ENCODE measurements at regions not wholly inside any gene's neighbourhood (a gene's known extent, or its start where the extent isn't known, plus 50 kb on each side); places are given as distances from the start of the nearest gene placed in this dataset.

DNA sequence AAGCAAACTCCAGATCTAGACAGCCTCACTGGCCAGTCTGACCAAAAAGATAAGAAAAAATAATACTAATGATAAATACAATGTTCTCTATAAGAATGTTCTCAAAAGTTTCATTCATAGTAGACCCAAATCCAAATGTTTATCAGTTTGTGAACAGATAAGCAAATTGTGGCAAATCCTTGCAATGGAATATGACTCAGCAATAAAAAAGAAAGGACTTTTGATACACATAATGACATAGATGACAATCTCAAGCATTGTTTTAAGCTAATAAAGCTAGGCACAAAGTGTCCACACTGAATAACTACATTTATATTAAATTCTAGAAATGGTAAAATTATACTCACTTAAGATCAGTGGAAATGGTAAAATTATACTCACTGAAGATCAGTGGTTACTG lies 195.4 kb upstream of the TYRP1 start:
- intact Hi-C loops (cut with DNase I), result no loop called here
- no peak for DNase-seq (ENCODE audit: low spot score)

- DNase-seq (ENCODE audit: low spot score), result no peak
- intact Hi-C loops (cut with DNase I), result no loop called here
Measured at GRCh38 chr9:12502520-12502919, 190.7 kb upstream of the TYRP1 start.

DNA sequence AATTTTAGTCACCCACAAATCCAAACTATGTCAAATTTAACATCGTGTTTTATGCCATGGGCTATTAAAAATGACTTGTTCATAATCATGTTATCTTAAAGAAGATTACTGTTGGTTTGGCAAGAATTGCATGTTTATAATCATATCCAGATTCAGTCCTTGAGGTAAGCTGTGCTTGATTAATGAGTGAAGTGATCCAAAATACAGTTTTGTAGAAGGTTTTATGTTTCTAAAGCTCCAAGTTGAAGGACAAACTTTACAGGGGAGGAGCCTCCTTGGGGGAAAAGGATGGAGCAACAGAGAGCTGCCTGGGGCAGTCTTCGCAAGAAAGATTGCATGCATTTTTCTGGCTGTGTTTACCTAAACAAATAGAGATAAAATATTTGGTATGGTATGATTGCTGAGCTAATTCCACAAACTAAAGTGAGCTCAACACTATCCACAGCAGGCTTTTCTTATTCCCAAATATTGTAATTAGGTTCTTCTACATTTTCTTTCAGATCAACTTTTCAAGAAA lies 189.5 kb upstream of the TYRP1 start:
- intact Hi-C loops (cut with DNase I), result no loop called here

GRCh38 chr9:12510551-12510950 lies 182.6 kb upstream of the TYRP1 start:
- intact Hi-C loops (cut with DNase I), result no loop called here
- DNase-seq (ENCODE audit: low spot score), result no peak

More for the DNA sequence above, 189.5 kb upstream of the TYRP1 start:
- DNase-seq (ENCODE audit: low spot score), result no peak

DNA sequence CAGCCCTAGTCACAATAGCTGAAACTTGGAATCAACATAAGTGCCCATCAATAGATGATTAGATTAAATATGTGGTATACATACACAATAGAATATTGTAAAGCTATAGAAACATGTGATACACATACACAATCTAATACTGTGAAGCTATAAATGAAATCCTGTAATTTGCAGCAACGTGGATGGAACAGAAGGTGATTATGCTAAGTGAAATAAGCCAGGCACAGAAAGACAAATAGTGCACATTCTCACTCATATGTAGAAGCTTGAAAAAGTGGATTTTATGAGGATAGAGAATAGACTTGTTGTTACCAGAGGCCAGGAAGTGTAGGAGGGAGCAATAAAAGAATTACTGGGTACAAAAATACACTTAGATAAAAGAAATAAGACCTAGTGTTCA lies 181.5 kb upstream of the TYRP1 start:
- no peak for DNase-seq (ENCODE audit: low spot score)
- intact Hi-C loops (cut with DNase I), result no loop called here

DNA sequence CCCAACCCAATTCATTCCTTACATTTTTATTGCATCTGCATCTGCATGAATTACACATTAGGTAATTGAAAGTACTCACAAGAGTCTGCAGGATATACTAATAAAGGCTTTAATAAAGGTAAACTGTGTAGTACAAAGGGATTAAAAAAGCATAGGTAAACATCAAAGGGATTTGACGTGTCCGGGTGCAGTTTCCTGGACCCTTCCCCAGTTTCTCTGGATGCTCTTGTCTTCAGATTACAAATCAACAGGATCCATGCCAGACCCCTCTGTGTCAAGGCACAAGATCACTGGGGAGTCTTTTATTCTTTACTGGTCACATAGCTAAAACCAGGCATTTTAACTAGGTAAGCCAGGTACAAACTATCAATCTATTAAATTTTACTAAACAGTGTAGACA lies 177.2 kb upstream of the TYRP1 start:
- intact Hi-C loops (cut with DNase I), result no loop called here
- DNase-seq (ENCODE audit: low spot score), result no peak

DNA sequence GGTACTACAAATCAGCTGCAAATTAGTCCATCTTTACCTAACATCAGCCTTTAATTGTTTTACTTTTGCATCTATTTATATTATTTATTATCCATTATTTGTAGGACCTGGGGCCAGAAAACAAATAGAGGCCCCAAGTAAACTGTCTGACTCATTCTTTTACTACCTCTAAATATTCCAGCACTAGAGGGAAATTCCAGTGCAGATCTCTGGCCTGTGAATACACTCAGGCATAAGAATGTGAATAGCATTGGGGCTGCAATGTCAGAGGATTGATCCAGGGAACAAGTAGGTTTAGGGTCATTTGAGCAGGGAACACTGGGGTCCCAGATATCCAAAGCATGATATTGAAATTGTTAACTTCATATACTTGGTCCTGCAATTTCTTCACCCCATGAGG lies 176.6 kb upstream of the TYRP1 start:
- intact Hi-C loops (cut with DNase I), result no loop called here
- DNase-seq (ENCODE audit: low spot score), result no peak

GRCh38 chr9:12538842-12539579 lies 154.2 kb upstream of the TYRP1 start:
- intact Hi-C loops (cut with DNase I), result no loop called here
- peak; percentile 69 for DNase-seq (ENCODE audit: low spot score)

DNA sequence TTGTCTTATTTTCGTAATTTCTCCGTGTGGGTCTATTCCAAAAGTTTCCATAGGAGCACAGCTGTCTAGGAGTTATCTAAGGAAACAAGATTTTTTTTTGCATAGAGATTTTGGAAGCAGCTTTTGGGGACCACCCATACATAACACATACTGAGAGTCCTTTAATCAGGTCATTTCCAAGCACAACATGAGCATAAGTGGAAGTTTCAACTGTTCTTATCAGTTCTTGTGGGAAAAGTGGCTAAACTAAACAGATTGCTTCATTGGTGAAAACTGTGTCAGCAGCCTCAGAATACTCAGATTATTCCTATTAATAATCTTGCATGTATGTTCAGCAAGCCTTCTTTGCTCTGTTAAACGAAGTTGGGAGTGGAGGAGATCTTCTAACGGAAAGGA lies 153.6 kb upstream of the TYRP1 start:
- DNase-seq (ENCODE audit: low spot score), result no peak
- intact Hi-C loops (cut with DNase I), result no loop called here

GRCh38 chr9:12544700-12545099 lies 148.5 kb upstream of the TYRP1 start:
- intact Hi-C loops (cut with DNase I), result no loop called here
- no peak for DNase-seq (ENCODE audit: low spot score)

- intact Hi-C loops (cut with DNase I), result no loop called here
- no peak for DNase-seq (ENCODE audit: low spot score)
Measured at GRCh38 chr9:12554636-12555035, 138.5 kb upstream of the TYRP1 start.

DNA sequence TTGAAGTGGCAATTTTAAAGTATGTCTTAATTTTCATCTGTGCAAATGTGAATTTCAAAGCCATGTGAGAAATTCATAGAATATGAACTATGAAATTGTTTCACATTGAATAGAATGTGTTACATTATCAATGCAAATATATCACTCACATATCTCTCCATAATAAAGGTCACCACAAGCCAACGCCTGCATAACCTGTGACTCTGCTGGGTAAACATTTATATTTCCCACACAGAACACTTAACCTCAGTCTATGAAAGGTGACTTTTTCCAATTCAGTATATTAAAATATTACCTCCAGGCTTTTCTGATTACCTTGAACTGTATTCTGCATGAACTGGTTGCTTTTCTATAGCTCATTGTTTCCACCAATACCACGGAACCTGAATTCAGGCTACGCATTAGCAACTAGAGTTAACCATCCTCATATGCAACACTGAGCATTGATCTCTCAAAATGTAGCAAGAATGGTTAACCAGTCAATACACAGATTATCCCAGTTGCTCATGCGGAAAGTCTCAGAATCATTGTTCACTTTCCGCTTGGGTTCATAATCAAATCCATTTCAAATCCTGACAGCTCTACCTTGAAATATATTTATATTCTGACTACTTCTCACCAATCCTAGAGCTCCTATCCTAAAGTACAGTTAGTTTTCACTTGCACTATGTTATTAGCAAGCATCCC lies 126.6 kb upstream of the TYRP1 start:
- intact Hi-C loops (cut with DNase I), result no loop called here
- DNase-seq (ENCODE audit: low spot score), result no peak

DNA sequence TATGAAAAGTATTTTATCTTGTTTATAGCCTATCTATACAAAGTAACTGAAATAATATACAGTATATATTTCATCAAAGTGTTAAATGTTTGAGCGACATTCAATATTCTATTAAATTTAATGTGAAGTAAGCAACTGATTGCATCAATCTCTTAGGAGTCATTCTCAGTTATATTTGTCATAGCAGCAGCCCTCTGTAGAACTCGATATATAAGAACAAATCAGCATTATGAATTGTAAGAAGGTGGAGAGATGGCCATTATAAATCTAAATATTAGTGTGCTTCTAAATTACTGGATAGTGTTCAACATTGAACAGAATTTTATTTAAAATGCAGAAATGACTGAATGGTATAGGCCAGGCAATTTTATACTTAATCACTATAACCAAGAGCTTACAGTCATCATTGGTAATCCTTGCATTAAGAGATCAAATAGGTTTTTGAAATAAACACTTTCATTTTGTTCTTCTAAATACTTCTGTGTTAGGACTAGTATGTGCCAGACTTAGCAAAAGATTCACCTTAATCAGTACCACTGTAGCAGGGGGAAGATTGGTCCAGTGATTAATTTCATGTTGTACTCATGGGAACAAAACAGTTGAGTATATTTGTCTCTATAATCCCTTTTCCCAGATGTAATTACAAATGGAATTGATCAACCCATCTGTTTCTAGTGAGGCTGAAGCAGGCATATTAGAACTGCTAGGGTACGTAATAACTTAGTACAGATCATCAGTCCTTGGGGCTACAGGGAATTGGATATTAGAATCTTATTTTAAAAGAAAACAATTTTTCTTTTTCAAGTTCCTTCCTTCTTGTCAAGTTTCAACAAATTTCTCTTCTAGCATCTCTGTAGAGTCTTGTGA lies 108.3 kb upstream of the TYRP1 start:
- intact Hi-C loops (cut with DNase I), result no loop called here

GRCh38 chr9:12595400-12595799 lies 97.8 kb upstream of the TYRP1 start:
- no peak for DNase-seq (ENCODE audit: low spot score)
- intact Hi-C loops (cut with DNase I), result loop anchor here in 1 of 2 donors (10.0 kb wide), 1 partner anchor 541 kb away; no protein-coding TSS in a partner anchor

More for the DNA sequence above, 108.3 kb upstream of the TYRP1 start:
- no peak for DNase-seq (ENCODE audit: low spot score)

DNA sequence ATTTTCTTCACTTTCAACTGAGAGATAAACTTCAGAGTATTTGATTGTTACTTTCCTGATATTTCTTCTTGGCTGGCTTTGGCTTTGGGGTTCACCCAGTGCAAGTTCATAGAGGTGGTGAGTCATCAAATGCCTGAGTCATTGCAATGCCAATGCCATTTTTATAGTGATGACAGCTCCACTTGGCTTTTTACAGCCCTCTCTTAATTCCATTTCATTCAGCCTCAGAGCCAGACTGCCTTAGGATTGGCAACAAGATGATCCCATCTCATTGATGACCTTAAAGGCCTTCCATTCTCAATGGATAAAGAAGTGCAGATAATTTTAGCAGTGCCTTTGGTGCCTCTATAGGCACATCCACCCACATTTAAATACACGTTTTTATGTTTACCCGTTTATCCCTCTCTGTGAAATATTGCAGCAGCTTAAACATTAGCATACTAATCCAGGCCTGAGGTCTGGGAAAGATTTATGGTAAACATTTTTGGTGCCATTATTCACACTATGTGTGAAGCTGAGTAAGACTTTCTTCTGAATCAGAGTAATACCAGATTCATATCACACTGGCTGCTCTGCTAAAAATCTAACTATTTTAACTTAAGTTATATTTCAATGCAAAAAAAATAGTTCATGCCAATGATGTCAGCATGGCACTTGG lies 88.9 kb upstream of the TYRP1 start:
- DNase-seq (ENCODE audit: low spot score), result no peak
- intact Hi-C loops (cut with DNase I), result no loop called here

DNA sequence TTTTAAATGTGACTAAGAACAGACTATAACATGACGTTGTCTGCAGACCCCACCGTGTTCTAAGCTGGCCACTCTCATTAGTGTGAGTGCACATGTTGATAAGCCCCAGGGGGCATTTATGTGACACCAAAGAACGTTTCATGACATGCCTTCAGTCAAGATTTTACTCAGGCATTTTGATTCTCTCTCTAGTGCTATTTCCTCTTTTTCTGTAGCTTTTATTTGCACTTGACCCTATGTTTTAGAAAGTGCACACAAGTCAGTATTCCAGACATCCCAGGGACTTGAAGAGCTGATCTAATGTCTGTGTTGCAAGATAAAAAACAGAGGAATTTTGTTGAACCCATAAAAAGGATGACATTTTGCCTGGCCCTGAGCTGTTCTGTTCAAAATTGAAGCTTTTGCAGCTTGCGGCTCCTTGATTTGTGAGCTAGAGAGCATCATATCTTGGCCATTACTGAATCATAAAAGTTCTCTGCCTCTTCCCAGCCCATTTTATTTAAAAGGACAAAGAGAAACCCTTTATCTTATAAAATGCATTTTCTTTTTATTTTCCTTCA lies 80.9 kb upstream of the TYRP1 start:
- intact Hi-C loops (cut with DNase I), result no loop called here

DNA sequence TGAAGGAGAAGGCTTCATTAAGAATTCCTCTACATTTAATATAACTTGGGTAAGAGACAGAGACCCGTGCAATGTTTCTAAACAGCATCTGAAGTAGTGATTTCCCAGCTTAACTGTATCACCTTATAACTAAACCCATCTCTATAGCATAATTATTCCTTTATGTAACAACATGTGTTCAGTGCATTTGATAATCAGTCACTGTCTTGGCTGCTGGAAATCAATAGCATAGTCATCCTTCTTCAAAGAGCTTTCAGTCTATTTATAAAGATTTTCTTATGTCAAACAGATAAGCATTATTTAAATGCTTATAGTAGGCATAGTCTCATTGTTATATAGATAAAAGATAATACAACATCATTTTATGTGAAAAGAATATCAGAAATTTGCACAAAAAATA lies 80.1 kb upstream of the TYRP1 start:
- intact Hi-C loops (cut with DNase I), result no loop called here
- DNase-seq (ENCODE audit: low spot score), result no peak

More for the DNA sequence above, 80.9 kb upstream of the TYRP1 start:
- DNase-seq (ENCODE audit: low spot score), result no peak

DNA sequence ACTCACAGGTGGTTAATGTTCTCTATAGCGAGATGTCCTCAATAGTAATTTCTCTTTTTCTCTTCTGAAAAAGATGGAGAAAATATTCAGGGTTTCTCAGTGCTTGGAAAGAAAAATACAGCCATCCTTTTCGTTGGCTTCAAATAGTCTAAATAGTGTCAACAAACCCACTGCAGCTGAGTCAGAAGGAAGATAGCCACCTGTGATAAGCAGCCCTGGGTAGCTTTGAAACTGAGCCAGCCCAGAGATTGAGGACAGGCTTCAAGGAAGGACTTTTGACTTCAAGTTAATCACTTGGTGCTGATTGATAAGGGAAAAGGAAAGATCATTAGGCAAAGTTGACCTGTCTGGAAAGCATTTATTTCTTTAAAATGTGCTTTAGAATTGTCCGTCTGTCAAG lies 78.7 kb upstream of the TYRP1 start:
- DNase-seq (ENCODE audit: low spot score), result no peak
- intact Hi-C loops (cut with DNase I), result no loop called here

- no peak for DNase-seq (ENCODE audit: low spot score)
- intact Hi-C loops (cut with DNase I), result no loop called here
Measured at GRCh38 chr9:12618956-12619355, 74.2 kb upstream of the TYRP1 start.

All from posterior vena cava (tissue), 2 donors.